Stimulated activated CD4-positive, alpha-beta T cell treated with anti-CD3 and anti-CD28 coated beads, Interleukin-4, amount 100 ng/mL, for 4 hours (primary cell): ENCODE measurements at regions not wholly inside any gene's neighbourhood (a gene's known extent, or its start where the extent isn't known, plus 50 kb on each side); places are given as distances from the start of the nearest gene placed in this dataset.

Experiments
- DNase-seq, 2 experiments: peaks; one replicate each; pipeline ENCODE4 v3.0.0-alpha.2; 2020

DNA sequence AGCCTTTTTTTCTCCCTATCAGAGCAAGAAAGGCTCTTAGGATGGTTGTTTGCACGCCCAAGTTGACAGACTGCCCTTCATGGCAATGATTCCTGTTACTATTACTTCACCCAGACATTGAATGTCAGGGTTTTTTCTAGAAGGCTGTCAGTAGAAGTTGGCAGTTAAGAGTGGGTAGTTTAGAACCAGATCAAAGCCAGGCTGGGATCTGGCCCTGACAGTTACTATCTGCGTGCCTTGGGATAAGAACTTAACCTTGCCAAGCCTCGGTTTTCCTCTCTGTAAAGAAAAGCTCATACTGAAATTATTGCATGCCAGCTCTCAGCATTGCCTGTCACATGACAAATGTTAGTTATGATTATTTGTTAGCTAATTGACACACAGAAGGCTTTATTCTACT is 58.7 kb upstream of the PPP2R5A start:
- DNase-seq, result no peak

GRCh38 chr1:212228076-212228475 is 57.1 kb upstream of the PPP2R5A start:
- no peak for DNase-seq

- DNase-seq, result no peak
Observed at GRCh38 chr1:212228591-212229119, 56.6 kb upstream of the PPP2R5A start.

DNA sequence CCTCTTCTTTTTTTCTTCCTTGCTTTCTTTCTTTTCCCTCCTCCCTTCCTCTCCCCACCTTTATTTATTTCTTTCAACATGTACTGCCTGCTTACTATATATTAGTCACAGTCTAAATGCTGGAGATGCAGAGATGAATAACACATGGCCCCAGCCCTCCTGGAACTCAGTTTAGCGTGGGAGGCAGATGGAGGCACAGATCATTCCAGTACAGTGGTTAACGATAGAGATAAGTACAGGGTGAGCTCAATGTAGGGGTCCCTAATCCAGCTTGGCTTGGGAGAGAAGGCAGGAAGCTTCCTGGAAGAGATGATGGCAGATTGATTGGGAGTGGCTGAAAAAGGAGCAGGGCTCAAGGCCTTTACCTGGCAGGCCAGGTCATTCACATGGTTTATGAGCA is 55.6 kb upstream of the PPP2R5A start:
- no peak for DNase-seq

DNA sequence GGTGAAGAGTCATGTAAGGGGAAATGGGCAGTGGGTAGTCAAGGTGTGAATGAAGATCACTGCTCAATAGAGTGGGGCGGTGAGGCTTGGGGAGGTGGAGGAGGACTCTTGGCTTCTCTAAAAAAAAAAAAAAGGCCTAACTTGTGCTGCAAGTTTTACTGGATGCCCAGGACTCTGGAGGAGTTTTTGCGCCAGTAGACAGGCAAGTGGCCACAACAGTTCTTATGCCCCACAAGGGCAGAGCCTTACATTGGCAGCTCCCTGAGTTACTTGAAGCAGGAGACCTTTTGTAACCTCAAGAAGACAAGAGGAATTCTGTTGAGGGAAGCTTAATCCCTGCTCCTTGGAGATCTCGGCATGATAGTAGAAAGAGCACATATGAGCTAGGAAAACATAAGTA is 54.9 kb upstream of the PPP2R5A start:
- DNase-seq, result no peak

- DNase-seq, result no peak
Observed at GRCh38 chr1:212231372-212231771, 53.8 kb upstream of the PPP2R5A start.

- DNase-seq, result no peak
Observed at GRCh38 chr1:212232090-212232489, 53.1 kb upstream of the PPP2R5A start.

- no peak for DNase-seq
Observed at GRCh38 chr1:212233321-212233720, 51.9 kb upstream of the PPP2R5A start.

- DNase-seq, result peak in 1 of 2 experiments; percentile 32
Observed at GRCh38 chr1:212234431-212235395, 50.5 kb upstream of the PPP2R5A start.
